ENCODE measurements at regions not wholly inside any gene's neighbourhood (a gene's known extent, or its start where the extent isn't known, plus 50 kb on each side); places are given as distances from the start of the nearest gene placed in this dataset.

DNA sequence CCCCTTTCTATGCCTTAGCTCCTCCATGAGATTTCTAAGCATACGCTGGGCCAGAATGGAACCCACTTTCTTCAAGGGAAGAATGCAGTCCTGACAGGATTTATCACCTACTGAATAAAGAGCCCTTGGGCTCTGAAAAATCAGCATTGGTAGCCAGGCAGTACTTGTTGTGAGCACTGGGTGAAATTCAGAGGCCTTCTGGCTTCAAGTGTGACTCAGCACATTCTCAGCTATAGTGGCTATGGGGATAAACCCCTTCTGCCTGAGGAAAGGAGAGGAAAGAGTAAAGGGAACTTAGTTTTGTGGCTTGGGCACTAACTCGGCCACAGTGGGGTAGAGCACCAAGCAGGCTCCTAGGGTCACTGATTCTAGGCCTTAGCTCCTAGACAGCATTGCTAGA lies 574.8 kb downstream of the JRKL start:
- TF ChIP-seq, protein P1, sequence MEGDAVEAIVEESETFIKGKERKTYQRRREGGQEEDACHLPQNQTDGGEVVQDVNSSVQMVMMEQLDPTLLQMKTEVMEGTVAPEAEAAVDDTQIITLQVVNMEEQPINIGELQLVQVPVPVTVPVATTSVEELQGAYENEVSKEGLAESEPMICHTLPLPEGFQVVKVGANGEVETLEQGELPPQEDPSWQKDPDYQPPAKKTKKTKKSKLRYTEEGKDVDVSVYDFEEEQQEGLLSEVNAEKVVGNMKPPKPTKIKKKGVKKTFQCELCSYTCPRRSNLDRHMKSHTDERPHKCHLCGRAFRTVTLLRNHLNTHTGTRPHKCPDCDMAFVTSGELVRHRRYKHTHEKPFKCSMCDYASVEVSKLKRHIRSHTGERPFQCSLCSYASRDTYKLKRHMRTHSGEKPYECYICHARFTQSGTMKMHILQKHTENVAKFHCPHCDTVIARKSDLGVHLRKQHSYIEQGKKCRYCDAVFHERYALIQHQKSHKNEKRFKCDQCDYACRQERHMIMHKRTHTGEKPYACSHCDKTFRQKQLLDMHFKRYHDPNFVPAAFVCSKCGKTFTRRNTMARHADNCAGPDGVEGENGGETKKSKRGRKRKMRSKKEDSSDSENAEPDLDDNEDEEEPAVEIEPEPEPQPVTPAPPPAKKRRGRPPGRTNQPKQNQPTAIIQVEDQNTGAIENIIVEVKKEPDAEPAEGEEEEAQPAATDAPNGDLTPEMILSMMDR (conservative IDR thresholded peaks at IDR 0.05) = no peak
- no peak for TF ChIP-seq EZH2 (IDR thresholded peaks at IDR 0.05; ENCODE audit: low read depth)

Data from PC-9 (cell line).